ENCODE measurements at regions not wholly inside any gene's neighbourhood (a gene's known extent, or its start where the extent isn't known, plus 50 kb on each side); places are given as distances from the start of the nearest gene placed in this dataset.

GRCh38 chr4:123930996-123931395 lies 534.4 kb downstream of the SPRY1 start:
- Histone ChIP-seq H3K4me3 (ENCODE audit: low read length) (no peak overlapping the region), H3K27ac (ENCODE audit: low read depth, low read length) (no peak overlapping the region), H3K9me3 (ENCODE audit: control insufficient read depth in 2 of 3, low read length in 3 of 3) (no peaks in the 10 kb centered on the region), H3K4me1 (ENCODE audit: control insufficient read depth in 2 of 2, insufficient read depth in 2 of 2, low read length in 2 of 2) (no peaks in the 10 kb centered on the region), H3K36me3 (ENCODE audit: control insufficient read depth in 2 of 3, insufficient read depth in 3 of 3, low read length in 3 of 3) (no peaks in the 10 kb centered on the region), H3K27me3 (ENCODE audit: control insufficient read depth in 2 of 2, insufficient read depth in 2 of 2, low read length in 2 of 2) (no peaks in the 10 kb centered on the region)
- no peak overlapping the region for H3K27ac Mint-ChIP-seq
- ChIA-PET CTCF (no interaction called here), POLR2A (no interaction called here)
- no peaks in the 10 kb centered on the region for H3K4me1 Mint-ChIP-seq
- peaks cover 0 to 5% (median 0%) of the 10 kb centered on the region in 11 donors for H3K9me3 Mint-ChIP-seq
- H3K4me3 Mint-ChIP-seq: no peak overlapping the region
- intact Hi-C loops (cut with micrococcal nuclease): no loop called here
- ATAC-seq (no peak), DNase-seq (no peak)
- no peaks in the 10 kb centered on the region for H3K36me3 Mint-ChIP-seq
- no peaks in the 10 kb centered on the region for H3K27me3 Mint-ChIP-seq

- intact Hi-C loops (cut with micrococcal nuclease): no loop called here
- Mint-ChIP-seq H3K4me1 (no peaks in the 10 kb centered on the region), H3K9me3 (peaks cover 0 to 5% (median 0%) of the 10 kb centered on the region in 11 donors), H3K27me3 (peaks cover 0 to 5% (median 0%) of the 10 kb centered on the region in 5 donors), H3K4me3 (no peak overlapping the region), H3K36me3 (no peaks in the 10 kb centered on the region), H3K27ac (no peak overlapping the region)
- Histone ChIP-seq H3K36me3 (ENCODE audit: control insufficient read depth in 2 of 3, insufficient read depth in 3 of 3, low read length in 3 of 3) (no peaks in the 10 kb centered on the region), H3K4me3 (ENCODE audit: low read length) (no peak overlapping the region), H3K27me3 (ENCODE audit: control insufficient read depth in 2 of 2, insufficient read depth in 2 of 2, low read length in 2 of 2) (no peaks in the 10 kb centered on the region), H3K9me3 (ENCODE audit: control insufficient read depth in 2 of 3, low read length in 3 of 3) (no peaks in the 10 kb centered on the region), H3K4me1 (ENCODE audit: control insufficient read depth in 2 of 2, insufficient read depth in 2 of 2, low read length in 2 of 2) (no peaks in the 10 kb centered on the region), H3K27ac (ENCODE audit: low read depth, low read length) (no peak overlapping the region)
- ChIA-PET POLR2A (no interaction called here), CTCF (no interaction called here)
- ATAC-seq (no peak), DNase-seq (no peak)
Observed at GRCh38 chr4:123934096-123934495, 537.5 kb downstream of the SPRY1 start.

DNA sequence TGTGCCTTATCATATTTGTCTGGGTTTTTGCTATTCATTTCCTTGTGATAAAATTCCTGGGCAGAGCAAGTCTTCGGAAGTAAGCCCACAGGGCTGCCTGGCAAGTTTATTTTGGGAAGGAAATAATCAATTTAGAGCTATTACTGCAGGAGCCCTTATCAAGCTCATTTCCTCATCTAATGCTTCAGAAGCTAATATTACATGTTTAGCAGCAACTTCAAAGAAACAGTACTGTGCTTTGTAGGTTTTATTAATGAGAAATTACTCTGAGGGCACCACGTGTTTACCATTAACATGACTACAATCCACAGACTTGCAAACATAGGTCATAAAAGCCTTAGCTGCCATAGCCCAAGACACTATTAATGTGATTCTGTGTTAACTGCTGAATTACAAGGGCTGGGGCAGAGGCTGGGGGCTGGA lies 540.0 kb downstream of the SPRY1 start:
- no peak overlapping the region for H3K27ac ChIP-seq (ENCODE audit: low read depth, low read length)
- no peaks in the 10 kb centered on the region for H3K27me3 ChIP-seq (ENCODE audit: control insufficient read depth in 2 of 2, insufficient read depth in 2 of 2, low read length in 2 of 2)
- Mint-ChIP-seq H3K36me3 (no peaks in the 10 kb centered on the region), H3K4me3 (no peak overlapping the region), H3K27ac (no peak overlapping the region), H3K9me3 (no peaks in the 10 kb centered on the region), H3K27me3 (peaks cover 0 to 5% (median 0%) of the 10 kb centered on the region in 5 donors), H3K4me1 (no peaks in the 10 kb centered on the region)
- intact Hi-C loops (cut with micrococcal nuclease): no loop called here
- no peaks in the 10 kb centered on the region for H3K4me1 ChIP-seq (ENCODE audit: control insufficient read depth in 2 of 2, insufficient read depth in 2 of 2, low read length in 2 of 2)
- ChIA-PET POLR2A (no interaction called here), CTCF (no interaction called here)
- H3K4me3 ChIP-seq (ENCODE audit: low read length): no peak overlapping the region
- no peaks in the 10 kb centered on the region for H3K9me3 ChIP-seq (ENCODE audit: control insufficient read depth in 2 of 3, low read length in 3 of 3)
- no peak for ATAC-seq
- no peaks in the 10 kb centered on the region for H3K36me3 ChIP-seq (ENCODE audit: control insufficient read depth in 2 of 3, insufficient read depth in 3 of 3, low read length in 3 of 3)
- DNase-seq: no peak

DNA sequence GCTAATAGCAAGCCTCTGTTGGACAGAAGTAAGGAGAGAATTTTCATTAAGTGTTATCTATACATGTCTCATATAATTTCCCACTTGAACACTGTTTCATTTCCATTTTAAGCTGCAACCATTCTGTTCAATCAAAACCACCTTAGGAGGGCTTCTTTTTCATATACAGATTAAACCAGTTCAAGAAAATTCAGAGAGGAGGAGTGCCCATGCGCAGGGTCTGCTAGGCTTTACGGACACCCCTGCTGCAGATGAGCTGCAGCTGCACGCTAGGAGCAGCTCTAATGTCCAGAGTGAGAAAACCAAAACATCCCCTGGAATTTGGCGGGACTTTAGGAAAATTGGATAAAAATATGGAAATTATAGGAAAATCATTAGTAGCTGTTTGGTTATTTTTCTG lies 541.0 kb downstream of the SPRY1 start:
- Mint-ChIP-seq H3K9me3 (no peaks in the 10 kb centered on the region), H3K27ac (no peak overlapping the region), H3K4me3 (no peak overlapping the region), H3K4me1 (no peaks in the 10 kb centered on the region), H3K36me3 (no peaks in the 10 kb centered on the region), H3K27me3 (peaks cover 0 to 5% (median 0%) of the 10 kb centered on the region in 5 donors)
- Histone ChIP-seq H3K4me1 (ENCODE audit: control insufficient read depth in 2 of 2, insufficient read depth in 2 of 2, low read length in 2 of 2) (no peaks in the 10 kb centered on the region), H3K4me3 (ENCODE audit: low read length) (no peak overlapping the region), H3K36me3 (ENCODE audit: control insufficient read depth in 2 of 3, insufficient read depth in 3 of 3, low read length in 3 of 3) (no peaks in the 10 kb centered on the region), H3K27me3 (ENCODE audit: control insufficient read depth in 2 of 2, insufficient read depth in 2 of 2, low read length in 2 of 2) (no peaks in the 10 kb centered on the region), H3K27ac (ENCODE audit: low read depth, low read length) (no peak overlapping the region), H3K9me3 (ENCODE audit: control insufficient read depth in 2 of 3, low read length in 3 of 3) (no peaks in the 10 kb centered on the region)
- DNase-seq (no peak), ATAC-seq (no peak)
- intact Hi-C loops (cut with micrococcal nuclease): no loop called here
- ChIA-PET CTCF (no interaction called here), POLR2A (no interaction called here)

DNA sequence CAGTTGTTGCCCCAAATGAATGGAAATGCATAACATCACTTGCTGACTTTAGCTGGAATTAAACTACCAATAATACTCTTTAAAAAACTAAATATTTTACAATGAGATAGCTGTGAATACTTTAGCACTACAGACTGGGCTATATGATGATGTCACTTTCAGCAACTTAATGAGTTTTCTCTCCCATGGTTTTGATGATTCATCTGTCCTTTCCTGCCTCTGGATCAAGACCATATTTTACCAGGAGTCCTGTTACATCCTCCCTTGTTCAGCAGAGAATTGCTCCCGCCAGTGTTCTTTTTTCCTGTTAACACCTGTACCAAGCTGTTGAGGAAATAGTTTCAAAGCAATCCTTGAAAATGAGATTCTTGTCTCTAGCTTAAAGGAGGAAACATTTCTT lies 543.0 kb downstream of the SPRY1 start:
- Histone ChIP-seq H3K27ac (ENCODE audit: low read depth, low read length) (no peak overlapping the region), H3K4me3 (ENCODE audit: low read length) (no peak overlapping the region), H3K27me3 (ENCODE audit: control insufficient read depth in 2 of 2, insufficient read depth in 2 of 2, low read length in 2 of 2) (no peaks in the 10 kb centered on the region), H3K36me3 (ENCODE audit: control insufficient read depth in 2 of 3, insufficient read depth in 3 of 3, low read length in 3 of 3) (no peaks in the 10 kb centered on the region), H3K4me1 (ENCODE audit: control insufficient read depth in 2 of 2, insufficient read depth in 2 of 2, low read length in 2 of 2) (no peaks in the 10 kb centered on the region), H3K9me3 (ENCODE audit: control insufficient read depth in 2 of 3, low read length in 3 of 3) (no peaks in the 10 kb centered on the region)
- H3K9me3 Mint-ChIP-seq: no peaks in the 10 kb centered on the region
- DNase-seq: no peak
- CTCF ChIA-PET: no interaction called here
- no peaks in the 10 kb centered on the region for H3K4me1 Mint-ChIP-seq
- H3K27me3 Mint-ChIP-seq: peaks cover 0 to 5% (median 0%) of the 10 kb centered on the region in 5 donors
- H3K27ac Mint-ChIP-seq: no peak overlapping the region
- intact Hi-C loops (cut with micrococcal nuclease): no loop called here
- POLR2A ChIA-PET: no interaction called here
- H3K4me3 Mint-ChIP-seq: no peak overlapping the region
- no peak for ATAC-seq
- no peaks in the 10 kb centered on the region for H3K36me3 Mint-ChIP-seq

- H3K36me3 ChIP-seq (ENCODE audit: control insufficient read depth in 2 of 3, insufficient read depth in 3 of 3, low read length in 3 of 3): no peaks in the 10 kb centered on the region
- no peak overlapping the region for H3K4me3 ChIP-seq (ENCODE audit: low read length)
- ChIA-PET POLR2A (no interaction called here), CTCF (no interaction called here)
- H3K4me1 ChIP-seq (ENCODE audit: control insufficient read depth in 2 of 2, insufficient read depth in 2 of 2, low read length in 2 of 2): no peaks in the 10 kb centered on the region
- no peak for ATAC-seq
- Mint-ChIP-seq H3K4me1 (no peaks in the 10 kb centered on the region), H3K36me3 (no peaks in the 10 kb centered on the region), H3K9me3 (peaks cover 0 to 3% (median 0%) of the 10 kb centered on the region in 11 donors), H3K27me3 (peaks cover 0 to 6% (median 0%) of the 10 kb centered on the region in 5 donors), H3K27ac (no peak overlapping the region), H3K4me3 (no peak overlapping the region)
- DNase-seq: no peak
- H3K9me3 ChIP-seq (ENCODE audit: control insufficient read depth in 2 of 3, low read length in 3 of 3): no peaks in the 10 kb centered on the region
- no peaks in the 10 kb centered on the region for H3K27me3 ChIP-seq (ENCODE audit: control insufficient read depth in 2 of 2, insufficient read depth in 2 of 2, low read length in 2 of 2)
- H3K27ac ChIP-seq (ENCODE audit: low read depth, low read length): no peak overlapping the region
- intact Hi-C loops (cut with micrococcal nuclease): no loop called here
Observed at GRCh38 chr4:123940604-123941003, 544.0 kb downstream of the SPRY1 start.

GRCh38 chr4:123941306-123941705 lies 544.7 kb downstream of the SPRY1 start:
- no peaks in the 10 kb centered on the region for H3K27me3 ChIP-seq (ENCODE audit: control insufficient read depth in 2 of 2, insufficient read depth in 2 of 2, low read length in 2 of 2)
- Mint-ChIP-seq H3K27ac (no peak overlapping the region), H3K4me1 (no peaks in the 10 kb centered on the region), H3K4me3 (no peak overlapping the region), H3K9me3 (peaks cover 0 to 3% (median 0%) of the 10 kb centered on the region in 11 donors), H3K36me3 (no peaks in the 10 kb centered on the region), H3K27me3 (peaks cover 0 to 6% (median 0%) of the 10 kb centered on the region in 5 donors)
- no peak overlapping the region for H3K27ac ChIP-seq (ENCODE audit: low read depth, low read length)
- ATAC-seq (no peak), DNase-seq (no peak)
- H3K36me3 ChIP-seq (ENCODE audit: control insufficient read depth in 2 of 3, insufficient read depth in 3 of 3, low read length in 3 of 3): no peaks in the 10 kb centered on the region
- H3K9me3 ChIP-seq (ENCODE audit: control insufficient read depth in 2 of 3, low read length in 3 of 3): no peaks in the 10 kb centered on the region
- ChIA-PET CTCF (no interaction called here), POLR2A (no interaction called here)
- no peaks in the 10 kb centered on the region for H3K4me1 ChIP-seq (ENCODE audit: control insufficient read depth in 2 of 2, insufficient read depth in 2 of 2, low read length in 2 of 2)
- intact Hi-C loops (cut with micrococcal nuclease): no loop called here
- H3K4me3 ChIP-seq (ENCODE audit: low read length): no peak overlapping the region

Measured in naive thymus-derived CD4-positive, alpha-beta T cell (primary cell).